Smooth muscle cell (in vitro differentiated cells): ENCODE measurements at regions not wholly inside any gene's neighbourhood (a gene's known extent, or its start where the extent isn't known, plus 50 kb on each side); places are given as distances from the start of the nearest gene placed in this dataset. TPM values are rescaled to one million over a fixed set of nuclear protein-coding genes. Genes with fewer than 3 reads are reported as not detected.

Experiments
- DNase-seq: peaks from one replicate; lab custom pipeline; 2025; ENCODE audit not compliant: unreplicated experiment; lab: John Stamatoyannopoulos, UW
- H2AFZ ChIP-seq: fragments of 200-600 bp; sonication (generic); 2 replicates; pipeline ENCODE4 v1.6.0; 2016; ENCODE audit warnings: antibody characterized with exemption, low read depth, mild to moderate bottlenecking
- H3F3A ChIP-seq: fragments of 200-600 bp; sonication (generic); 2 replicates; pipeline ENCODE4 v1.6.0; 2017; ENCODE audit warnings: antibody characterized with exemption, low read depth
- H3K27ac ChIP-seq: fragments of 200-600 bp; sonication (generic); 2 replicates; pipeline ENCODE4 v1.5.1; 2016; ENCODE audit warnings: low read depth, mild to moderate bottlenecking
- H3K27me3 ChIP-seq: fragments of 200-600 bp; sonication (generic); 2 replicates; pipeline ENCODE4 v1.6.1; 2016; ENCODE audit warnings: low read depth, mild to moderate bottlenecking
- H3K36me3 ChIP-seq: fragments of 200-600 bp; sonication (generic); 2 replicates; pipeline ENCODE4 v1.5.1; 2016; ENCODE audit warnings: low read depth
- H3K4me1 ChIP-seq: fragments of 200-600 bp; sonication (generic); 2 replicates; pipeline ENCODE4 v1.5.1; 2016; ENCODE audit warnings: low read depth
- H3K4me2 ChIP-seq: fragments of 200-600 bp; sonication (generic); 2 replicates; pipeline ENCODE4 v1.6.0; 2016; ENCODE audit warnings: mild to moderate bottlenecking
- H3K4me3 ChIP-seq: fragments of 200-600 bp; sonication (generic); 2 replicates; pipeline ENCODE4 v1.5.1; 2016; ENCODE audit warnings: mild to moderate bottlenecking
- H3K79me2 ChIP-seq: fragments of 200-600 bp; sonication (generic); 2 replicates; pipeline ENCODE4 v1.6.0; 2016; ENCODE audit warnings: low read depth, mild to moderate bottlenecking
- H3K9ac ChIP-seq: fragments of 200-600 bp; sonication (generic); 2 replicates; pipeline ENCODE4 v1.6.0; 2016; ENCODE audit warnings: low read depth
- H3K9me3 ChIP-seq: fragments of 200-600 bp; sonication (generic); replicated peaks from 2 replicates; pipeline ENCODE4 v1.5.1; 2016; ENCODE audit warnings: low read depth
- H4K20me1 ChIP-seq: fragments of 200-600 bp; sonication (generic); 2 replicates; pipeline ENCODE4 v1.6.0; 2016; ENCODE audit warnings: low read depth
- CTCF ChIP-seq: fragments of 200-600 bp; sonication (generic); IDR thresholded peaks from 2 replicates; pipeline ENCODE4 v1.5.1; 2017; ENCODE audit warnings: borderline replicate concordance, mild to moderate bottlenecking, antibody characterized with exemption; ENCODE audit not compliant: insufficient read depth, poor library complexity, severe bottlenecking
- WGBS: methylation state at CpG from one replicate; pipeline ENCODE4 v1.1.7; 2016; ENCODE audit warnings: low lambda C conversion rate; 5-methylcytosine and 5-hydroxymethylcytosine counted together
- small RNA-seq: library from RNA; depleted of rRNA; stranded (forward); fragments of <200 nt; gene quantifications from one replicate; pipeline ENCODE3, GENCODE V24; 2014

- Histone ChIP-seq H3K4me1 (no peaks in the 10 kb centered on the region), H3F3A (no peaks in the 10 kb centered on the region), H3K9me3 (no peaks in the 10 kb centered on the region), H3K36me3 (no peaks in the 10 kb centered on the region), H3K27ac (no peak overlapping the region), H4K20me1 (no peaks in the 10 kb centered on the region), H2AFZ (no peak overlapping the region), H3K79me2 (no peaks in the 10 kb centered on the region), H3K27me3 (no peaks in the 10 kb centered on the region), H3K4me2 (no peak overlapping the region), H3K4me3 (no peak overlapping the region), H3K9ac (no peak overlapping the region)
- 95% methylated on average over 8 of the region's 8 CpGs for WGBS
- no peak for TF ChIP-seq CTCF
- no peak for DNase-seq
These were observed 49.6 kb upstream of the CD93 start for GRCh38 chr20:23135449-23136420.

Small RNAs in the stretch of these regions (small RNA-seq; reads per million reads assigned to genes)
- not detected for gene RNA5SP478
